Testis (tissue), 2 donors: ENCODE measurements at regions not wholly inside any gene's neighbourhood (a gene's known extent, or its start where the extent isn't known, plus 50 kb on each side); places are given as distances from the start of the nearest gene placed in this dataset.

ENCODE experiments used
- CTCF ChIP-seq, 3 experiments: fragments of 450-650 bp in 2 of 3; fragments of 200-600 bp in 1 of 3; sonication (generic) in 1 of 3; IDR thresholded peaks; one replicate each; pipeline ENCODE4 v1.5.1; 2016 to 2019; ENCODE audit warnings: antibody characterized with exemption in 3 of 3, mild to moderate bottlenecking in 2 of 3, moderate library complexity in 1 of 3
- POLR2A ChIP-seq: fragments of 450-650 bp; IDR thresholded peaks from one replicate; pipeline ENCODE4 v1.6.1; 2017; ENCODE audit warnings: antibody characterized with exemption, mild to moderate bottlenecking, moderate library complexity

DNA sequence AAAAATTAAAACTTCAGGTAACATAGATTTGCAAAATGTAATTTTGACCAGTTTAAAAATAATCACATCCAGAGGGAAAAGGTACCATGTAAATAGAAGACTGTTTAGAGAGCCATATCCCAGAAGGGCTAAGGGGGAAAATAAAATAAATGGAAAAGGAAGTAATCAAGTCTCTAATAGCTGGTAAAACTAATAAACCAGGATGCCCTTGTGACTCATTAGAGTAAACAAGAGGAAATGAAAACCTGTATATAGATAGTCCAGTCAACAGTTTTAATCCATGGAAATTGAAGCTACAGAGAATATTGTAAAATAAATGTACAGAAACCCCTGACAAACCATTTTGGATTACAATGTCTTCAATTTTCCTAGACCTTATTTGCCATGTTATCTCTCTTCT is 698.0 kb upstream of the RGS18 start:
- TF ChIP-seq CTCF (IDR thresholded peaks at IDR 0.05): no peak
- TF ChIP-seq POLR2A: no peak
